ENCODE measurements at regions not wholly inside any gene's neighbourhood (a gene's known extent, or its start where the extent isn't known, plus 50 kb on each side); places are given as distances from the start of the nearest gene placed in this dataset.

DNA sequence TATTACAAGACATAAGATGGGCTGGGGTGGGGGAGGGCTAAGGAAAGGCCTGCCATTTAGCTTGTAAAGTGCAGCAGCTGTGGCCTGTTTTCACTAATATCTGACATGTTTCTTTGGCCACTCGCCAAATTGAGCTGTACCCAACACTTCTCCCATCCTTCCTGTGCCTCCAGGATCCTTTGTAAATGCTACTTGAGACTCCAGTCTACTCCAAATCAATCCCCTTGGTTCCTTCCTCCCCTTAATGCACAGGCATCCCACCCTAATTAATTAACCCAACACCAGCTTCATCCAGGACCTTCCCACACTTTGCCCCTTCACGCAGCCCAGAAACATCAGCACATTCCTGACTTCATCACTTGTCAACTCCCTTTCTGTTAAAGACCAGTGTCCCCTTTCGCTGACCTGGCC lies 55.0 kb upstream of the TCF21 start:
- TF ChIP-seq, protein P1, sequence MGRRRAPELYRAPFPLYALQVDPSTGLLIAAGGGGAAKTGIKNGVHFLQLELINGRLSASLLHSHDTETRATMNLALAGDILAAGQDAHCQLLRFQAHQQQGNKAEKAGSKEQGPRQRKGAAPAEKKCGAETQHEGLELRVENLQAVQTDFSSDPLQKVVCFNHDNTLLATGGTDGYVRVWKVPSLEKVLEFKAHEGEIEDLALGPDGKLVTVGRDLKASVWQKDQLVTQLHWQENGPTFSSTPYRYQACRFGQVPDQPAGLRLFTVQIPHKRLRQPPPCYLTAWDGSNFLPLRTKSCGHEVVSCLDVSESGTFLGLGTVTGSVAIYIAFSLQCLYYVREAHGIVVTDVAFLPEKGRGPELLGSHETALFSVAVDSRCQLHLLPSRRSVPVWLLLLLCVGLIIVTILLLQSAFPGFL (CRISPR knock-in tag; IDR thresholded peaks at IDR 0.05; ENCODE audit: borderline replicate concordance): no peak
- TF ChIP-seq, protein P2, sequence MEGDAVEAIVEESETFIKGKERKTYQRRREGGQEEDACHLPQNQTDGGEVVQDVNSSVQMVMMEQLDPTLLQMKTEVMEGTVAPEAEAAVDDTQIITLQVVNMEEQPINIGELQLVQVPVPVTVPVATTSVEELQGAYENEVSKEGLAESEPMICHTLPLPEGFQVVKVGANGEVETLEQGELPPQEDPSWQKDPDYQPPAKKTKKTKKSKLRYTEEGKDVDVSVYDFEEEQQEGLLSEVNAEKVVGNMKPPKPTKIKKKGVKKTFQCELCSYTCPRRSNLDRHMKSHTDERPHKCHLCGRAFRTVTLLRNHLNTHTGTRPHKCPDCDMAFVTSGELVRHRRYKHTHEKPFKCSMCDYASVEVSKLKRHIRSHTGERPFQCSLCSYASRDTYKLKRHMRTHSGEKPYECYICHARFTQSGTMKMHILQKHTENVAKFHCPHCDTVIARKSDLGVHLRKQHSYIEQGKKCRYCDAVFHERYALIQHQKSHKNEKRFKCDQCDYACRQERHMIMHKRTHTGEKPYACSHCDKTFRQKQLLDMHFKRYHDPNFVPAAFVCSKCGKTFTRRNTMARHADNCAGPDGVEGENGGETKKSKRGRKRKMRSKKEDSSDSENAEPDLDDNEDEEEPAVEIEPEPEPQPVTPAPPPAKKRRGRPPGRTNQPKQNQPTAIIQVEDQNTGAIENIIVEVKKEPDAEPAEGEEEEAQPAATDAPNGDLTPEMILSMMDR (IDR thresholded peaks at IDR 0.05): no peak
- TF ChIP-seq SMAD3 (CRISPR knock-in tag; IDR thresholded peaks at IDR 0.05; ENCODE audit: borderline replicate concordance): no peak
- no peak for TF ChIP-seq FOXK1 (CRISPR knock-in tag; IDR thresholded peaks at IDR 0.05)
